GM12865 (cell line): ENCODE measurements at regions not wholly inside any gene's neighbourhood (a gene's known extent, or its start where the extent isn't known, plus 50 kb on each side); places are given as distances from the start of the nearest gene placed in this dataset.
A peak's percentile ranks its signal among the peaks of the same experiment; 100 is the strongest.
"Not testable (repeated sequence)": the region's sequence is repeated elsewhere in the genome, so short reads cannot be mapped to it uniquely, and the experiment has no call there.

Source experiments
- DNase-seq: peaks from one replicate; pipeline ENCODE4 v3.0.0; 2010; ENCODE audit warnings: low read depth
- H3K4me3 ChIP-seq: 2 replicates; pipeline ENCODE4 v1.5.1; 2011; ENCODE audit warnings: mild to moderate bottlenecking, low read depth, low read length, control low read depth
- CTCF ChIP-seq: IDR thresholded peaks from 2 replicates; pipeline ENCODE4 v1.5.1; 2011; ENCODE audit warnings: low read length, control low read depth, low read depth, inconsistent platforms; ENCODE audit not compliant: insufficient read depth; ENCODE audit errors: missing control alignments

- TF ChIP-seq CTCF = no peak
- H3K4me3 ChIP-seq = no peak overlapping the region
Observed at GRCh38 chr1:67608661-67609576, 76.1 kb upstream of the GADD45A start.

GRCh38 chr1:67609577-67610341, 75.2 kb upstream of the GADD45A start:
- H3K4me3 ChIP-seq = no peak overlapping the region
- no peak for TF ChIP-seq CTCF
- DNase-seq = peak; percentile 55

More at GRCh38 chr1:67608661-67609576, 76.1 kb upstream of the GADD45A start:
- DNase-seq = no peak

- H3K4me3 ChIP-seq = no peak overlapping the region
- no peak for TF ChIP-seq CTCF
- peak; percentile 14 for DNase-seq
Observed at GRCh38 chr1:67610450-67610849, 74.6 kb upstream of the GADD45A start.

GRCh38 chr1:67611846-67612245, 73.2 kb upstream of the GADD45A start:
- no peak for TF ChIP-seq CTCF
- no peak for DNase-seq
- H3K4me3 ChIP-seq = no peak overlapping the region

GRCh38 chr1:67612788-67613241, 72.2 kb upstream of the GADD45A start:
- no peak for DNase-seq
- H3K4me3 ChIP-seq = no peak overlapping the region
- no peak for TF ChIP-seq CTCF

GRCh38 chr1:67613479-67613878, 71.5 kb upstream of the GADD45A start:
- not testable (repeated sequence) for H3K4me3 ChIP-seq, DNase-seq

GRCh38 chr1:67614511-67614934, 70.5 kb upstream of the GADD45A start:
- no peak overlapping the region for H3K4me3 ChIP-seq
- no peak for TF ChIP-seq CTCF
- DNase-seq = no peak
